IMR-90 (cell line): ENCODE measurements at regions not wholly inside any gene's neighbourhood (a gene's known extent, or its start where the extent isn't known, plus 50 kb on each side); places are given as distances from the start of the nearest gene placed in this dataset.

ENCODE experiments used
- ATAC-seq: fragments of 200-7000 bp; cut with Tn5 transposase; 2 replicates; pipeline ENCODE4 v1.9.1; 2020; ENCODE audit warnings: low read depth, mild to moderate bottlenecking, moderate library complexity
- BruUV-seq: library from RNA; stranded (reverse); fragments of 400-500 nt; replicated peaks from 2 replicates; lab custom pipeline; 2021; lab: Mats Ljungman, UMichigan
- CTCF ChIA-PET: fragments of 300-600 bp; formaldehyde crosslinking; extraction: SDS; loops from one replicate; lab custom pipeline; 2021; ENCODE audit warnings: antibody characterized with exemption; lab: Yijun Ruan, JAX
- POLR2A ChIA-PET: fragments of 300-600 bp; sonication (Branson Sonifier 250); formaldehyde crosslinking; loops from one replicate; lab custom pipeline; 2022; ENCODE audit warnings: antibody characterized with exemption; ENCODE audit not compliant: unreplicated experiment; lab: Charles Lee
- DNase-seq: peaks from one replicate; pipeline ENCODE4 v3.0.0; 2013
- H2AFZ ChIP-seq: replicated peaks from 2 replicates; pipeline ENCODE3; 2013; ENCODE audit warnings: low read length, mild to moderate bottlenecking; ENCODE audit not compliant: poor library complexity
- H2AK5ac ChIP-seq: 2 replicates; pipeline ENCODE4 v1.6.1; 2013; ENCODE audit warnings: low read depth, low read length, inconsistent platforms
- H2AK9ac ChIP-seq: replicated peaks from 2 replicates; pipeline ENCODE3; 2013; ENCODE audit warnings: mild to moderate bottlenecking, low read depth, low read length, moderate library complexity; ENCODE audit not compliant: poor library complexity
- H2BK120ac ChIP-seq: 2 replicates; pipeline ENCODE4 v1.6.1; 2013; ENCODE audit warnings: low read depth, low read length, inconsistent platforms
- H2BK15ac ChIP-seq: 3 replicates; pipeline ENCODE4 v1.6.1; 2013; ENCODE audit warnings: low read depth, low read length, inconsistent platforms
- H2BK20ac ChIP-seq: 2 replicates; pipeline ENCODE4 v1.6.1; 2013; ENCODE audit warnings: low read depth, mild to moderate bottlenecking, inconsistent platforms, low read length, moderate library complexity
- H2BK5ac ChIP-seq: 2 replicates; pipeline ENCODE4 v1.6.1; 2013; ENCODE audit warnings: mild to moderate bottlenecking, low read depth, low read length, inconsistent platforms; ENCODE audit not compliant: poor library complexity, severe bottlenecking
- H3K14ac ChIP-seq: replicated peaks from 2 replicates; pipeline ENCODE4 v1.6.1; 2013; ENCODE audit warnings: low read depth, low read length, inconsistent platforms
- H3K18ac ChIP-seq: 2 replicates; pipeline ENCODE4 v1.6.1; 2013; ENCODE audit warnings: low read depth, low read length, control low read depth
- H3K23ac ChIP-seq: 2 replicates; pipeline ENCODE4 v1.6.1; 2013; ENCODE audit warnings: low read depth, low read length, inconsistent platforms
- H3K27ac ChIP-seq: 2 replicates; pipeline ENCODE4 v1.5.1; 2013; ENCODE audit warnings: mild to moderate bottlenecking, control low read depth, low read length; ENCODE audit not compliant: insufficient read depth
- H3K27me3 ChIP-seq: 2 replicates; pipeline ENCODE4 v1.6.1; 2013; ENCODE audit warnings: low read length; ENCODE audit not compliant: control insufficient read depth, insufficient read depth
- H3K36me3 ChIP-seq: 2 replicates; pipeline ENCODE4 v1.6.1; 2013; ENCODE audit warnings: low read length, mixed read lengths; ENCODE audit not compliant: control insufficient read depth, insufficient read depth
- H3K4ac ChIP-seq: 2 replicates; pipeline ENCODE4 v1.6.1; 2013; ENCODE audit warnings: low read depth, low read length, inconsistent platforms
- H3K4me1 ChIP-seq: 2 replicates; pipeline ENCODE4 v1.6.1; 2013; ENCODE audit warnings: low read length, mixed read lengths; ENCODE audit not compliant: control insufficient read depth, insufficient read depth
- H3K4me2 ChIP-seq: 2 replicates; pipeline ENCODE4 v1.6.1; 2013; ENCODE audit warnings: low read depth, mild to moderate bottlenecking, control low read depth, low read length, moderate library complexity
- H3K4me3 ChIP-seq: 2 replicates; pipeline ENCODE4 v1.5.1; 2013; ENCODE audit warnings: low read depth, mild to moderate bottlenecking, control low read depth, low read length, moderate library complexity; ENCODE audit not compliant: insufficient read depth
- H3K56ac ChIP-seq: 2 replicates; pipeline ENCODE4 v1.6.1; 2013; ENCODE audit warnings: low read length, inconsistent platforms; ENCODE audit not compliant: insufficient read depth; ENCODE audit errors: extremely low read depth
- H3K79me1 ChIP-seq, 2 experiments: 2 replicates each; pipeline ENCODE4 v1.6.1; 2013; ENCODE audit warnings: low read length in 2 of 2, inconsistent platforms in 1 of 2, low read depth in 1 of 2
- H3K9ac ChIP-seq: 2 replicates; pipeline ENCODE4 v1.6.1; 2013; ENCODE audit warnings: low read depth, low read length, control low read depth
- H3K9me1 ChIP-seq: 2 replicates; pipeline ENCODE4 v1.6.1; 2013; ENCODE audit warnings: low read length, inconsistent platforms; ENCODE audit not compliant: insufficient read depth
- H3K9me3 ChIP-seq: 2 replicates; pipeline ENCODE4 v1.6.1; 2013; ENCODE audit warnings: low read length; ENCODE audit not compliant: control insufficient read depth, insufficient read depth
- H4K20me1 ChIP-seq: 2 replicates; pipeline ENCODE4 v1.6.1; 2013; ENCODE audit warnings: low read length, inconsistent platforms; ENCODE audit not compliant: insufficient read depth
- H4K5ac ChIP-seq: 2 replicates; pipeline ENCODE4 v1.6.1; 2013; ENCODE audit warnings: mild to moderate bottlenecking, low read depth, low read length, control low read depth
- H4K8ac ChIP-seq, 2 experiments: 2 replicates each; pipeline ENCODE4 v1.6.1; 2013; ENCODE audit warnings: low read depth in 2 of 2, low read length in 2 of 2, control low read depth in 1 of 2, inconsistent platforms in 1 of 2
- H4K91ac ChIP-seq: 2 replicates; pipeline ENCODE4 v1.6.1; 2013; ENCODE audit warnings: low read depth, low read length, inconsistent platforms; ENCODE audit not compliant: insufficient read depth
- CHD1 ChIP-seq: IDR thresholded peaks from 2 replicates; pipeline ENCODE4 v1.6.1; 2012; ENCODE audit warnings: low read depth, low read length, improper control_type of control experiment
- FOS ChIP-seq: fragments of 150-350 bp; IDR thresholded peaks from 2 replicates; pipeline ENCODE4 v1.6.1; 2016; ENCODE audit warnings: low read depth, low read length
- MAZ ChIP-seq: IDR thresholded peaks from 2 replicates; pipeline ENCODE4 v1.6.1; 2012; ENCODE audit warnings: low read depth, mild to moderate bottlenecking, low read length, improper control_type of control experiment, moderate library complexity, borderline replicate concordance
- MXI1 ChIP-seq: IDR thresholded peaks from 2 replicates; pipeline ENCODE4 v1.6.1; 2012; ENCODE audit warnings: low read depth, mild to moderate bottlenecking, low read length, moderate library complexity, borderline replicate concordance
- NFE2L2 ChIP-seq: fragments of 150-350 bp; IDR thresholded peaks from 2 replicates; pipeline ENCODE4 v1.6.1; 2016; ENCODE audit warnings: low read depth, mild to moderate bottlenecking, low read length
- POLR2A ChIP-seq: IDR thresholded peaks from 2 replicates; pipeline ENCODE4 v1.6.1; 2012; ENCODE audit warnings: mild to moderate bottlenecking, low read depth, low read length
- WGBS, 2 experiments: methylation state at CpG; one replicate each; pipeline versions ENCODE4 v1.1.5 to v1.1.7; 2013; ENCODE audit warnings: missing lambda C conversion rate in 2 of 2; ENCODE audit not compliant: insufficient read length in 1 of 2; ENCODE audit errors: extremely low coverage in 2 of 2; 5-methylcytosine and 5-hydroxymethylcytosine counted together
- dilution Hi-C: fragments of 300-500 bp; cut with HindIII; formaldehyde crosslinking; loops from one replicate; pipeline ENCODE4 v1.14.3; 2018; ENCODE audit warnings: low sequenced_read_pairs; ENCODE audit not compliant: unreplicated experiment
- in situ Hi-C: fragments of 300-500 bp; cut with MboI; formaldehyde crosslinking; loops from 3 replicates; pipeline ENCODE4 v1.14.3; 2019; ENCODE audit warnings: low sequenced_read_pairs, inconsistent platforms, mixed read lengths
- intact Hi-C: fragments of 100-400 bp; cut with micrococcal nuclease; formaldehyde crosslinking; loops from 2 replicates; pipeline ENCODE4 v1.10.0; 2022
- TF ChIP-seq, protein P1 (sequence below): fragments of 150-350 bp; IDR thresholded peaks from 2 replicates; pipeline ENCODE4 v1.6.1; 2016; ENCODE audit warnings: low read depth, mild to moderate bottlenecking, low read length, moderate library complexity, borderline replicate concordance
- TF ChIP-seq, protein P2 (sequence below): conservative IDR thresholded peaks from 2 replicates; pipeline ENCODE4 v1.5.1; 2012; ENCODE audit warnings: mild to moderate bottlenecking, low read depth, low read length, improper control_type of control experiment

DNA sequence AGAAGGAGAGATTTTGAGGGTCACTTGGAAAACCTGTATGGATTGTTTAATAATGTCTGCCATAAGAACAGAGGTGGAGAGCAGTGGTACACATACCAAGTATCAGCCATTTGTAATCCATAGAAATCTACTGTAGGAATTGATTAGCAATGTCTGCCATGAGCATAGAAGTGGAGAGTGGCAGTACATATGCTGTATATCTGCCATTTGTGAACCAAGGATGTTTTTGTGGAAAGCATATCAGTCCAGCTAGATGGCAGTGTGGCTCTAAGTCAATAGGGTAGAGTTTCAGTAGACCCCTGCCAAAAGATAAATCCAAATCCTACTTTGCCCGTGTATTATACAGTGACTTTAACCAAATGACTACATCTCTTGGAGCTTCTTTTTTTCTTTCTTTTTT lies 82.9 kb upstream of the SEZ6L start:
- Histone ChIP-seq H3K9me3 (peaks cover 11% of the 10 kb centered on the region), H4K20me1 (no peaks in the 10 kb centered on the region), H3K9ac (no peak overlapping the region), H3K23ac (no peak overlapping the region), H3K56ac (no peak overlapping the region), H2BK120ac (no peak overlapping the region), H2BK15ac (no peak overlapping the region), H3K27ac (no peak overlapping the region), H3K27me3 (no peaks in the 10 kb centered on the region), H3K9me1 (no peaks in the 10 kb centered on the region), H3K4me3 (no peak overlapping the region), H3K4me2 (no peak overlapping the region), H4K5ac (no peak overlapping the region), H3K36me3 (no peaks in the 10 kb centered on the region), H2BK5ac (no peak overlapping the region), H2AK5ac (no peak overlapping the region), H4K8ac (no peak overlapping the region), H2AFZ (no peak overlapping the region), H3K4me1 (no peaks in the 10 kb centered on the region), H3K18ac (no peak overlapping the region), H2BK20ac (no peak overlapping the region), H3K79me1 (no peaks in the 10 kb centered on the region), H3K14ac (no peak overlapping the region), H4K91ac (no peak overlapping the region), H2AK9ac (no peak overlapping the region), H3K4ac (no peak overlapping the region)
- POLR2A ChIA-PET, result no interaction called here
- CTCF ChIA-PET, result interaction anchor here (0.6 kb wide), 1 partner anchor 374 kb away, joined by 4 read pairs; no protein-coding TSS in a partner anchor
- no peak for DNase-seq
- ATAC-seq, result no peak
- intact Hi-C loops, result no loop called here
- dilution Hi-C loops, result no loop called here
- TF ChIP-seq CHD1 (no peak), NFE2L2 (no peak), POLR2A (no peak), MAZ (no peak), MXI1 (no peak), FOS (no peak)
- TF ChIP-seq, protein P1, sequence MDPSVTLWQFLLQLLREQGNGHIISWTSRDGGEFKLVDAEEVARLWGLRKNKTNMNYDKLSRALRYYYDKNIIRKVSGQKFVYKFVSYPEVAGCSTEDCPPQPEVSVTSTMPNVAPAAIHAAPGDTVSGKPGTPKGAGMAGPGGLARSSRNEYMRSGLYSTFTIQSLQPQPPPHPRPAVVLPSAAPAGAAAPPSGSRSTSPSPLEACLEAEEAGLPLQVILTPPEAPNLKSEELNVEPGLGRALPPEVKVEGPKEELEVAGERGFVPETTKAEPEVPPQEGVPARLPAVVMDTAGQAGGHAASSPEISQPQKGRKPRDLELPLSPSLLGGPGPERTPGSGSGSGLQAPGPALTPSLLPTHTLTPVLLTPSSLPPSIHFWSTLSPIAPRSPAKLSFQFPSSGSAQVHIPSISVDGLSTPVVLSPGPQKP, result no peak
- TF ChIP-seq, protein P2, sequence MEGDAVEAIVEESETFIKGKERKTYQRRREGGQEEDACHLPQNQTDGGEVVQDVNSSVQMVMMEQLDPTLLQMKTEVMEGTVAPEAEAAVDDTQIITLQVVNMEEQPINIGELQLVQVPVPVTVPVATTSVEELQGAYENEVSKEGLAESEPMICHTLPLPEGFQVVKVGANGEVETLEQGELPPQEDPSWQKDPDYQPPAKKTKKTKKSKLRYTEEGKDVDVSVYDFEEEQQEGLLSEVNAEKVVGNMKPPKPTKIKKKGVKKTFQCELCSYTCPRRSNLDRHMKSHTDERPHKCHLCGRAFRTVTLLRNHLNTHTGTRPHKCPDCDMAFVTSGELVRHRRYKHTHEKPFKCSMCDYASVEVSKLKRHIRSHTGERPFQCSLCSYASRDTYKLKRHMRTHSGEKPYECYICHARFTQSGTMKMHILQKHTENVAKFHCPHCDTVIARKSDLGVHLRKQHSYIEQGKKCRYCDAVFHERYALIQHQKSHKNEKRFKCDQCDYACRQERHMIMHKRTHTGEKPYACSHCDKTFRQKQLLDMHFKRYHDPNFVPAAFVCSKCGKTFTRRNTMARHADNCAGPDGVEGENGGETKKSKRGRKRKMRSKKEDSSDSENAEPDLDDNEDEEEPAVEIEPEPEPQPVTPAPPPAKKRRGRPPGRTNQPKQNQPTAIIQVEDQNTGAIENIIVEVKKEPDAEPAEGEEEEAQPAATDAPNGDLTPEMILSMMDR, result no peak
- BruUV-seq, result no TSS peak
- WGBS, 2 experiments, result no CpG with 5 or more reads among the region's 1 CpG
- in situ Hi-C loops, result no loop called here
